Endothelial cell of umbilical vein (primary cell): ENCODE measurements at regions not wholly inside any gene's neighbourhood (a gene's known extent, or its start where the extent isn't known, plus 50 kb on each side); places are given as distances from the start of the nearest gene placed in this dataset.

Experiments
- CTCF ChIP-seq, 2 donors: IDR thresholded peaks; 1 replicate in 1 of 2; 2 replicates in 1 of 2; pipeline ENCODE4 v1.5.1; 2011; ENCODE audit warnings: low read length in 2 of 2, mild to moderate bottlenecking in 2 of 2, moderate library complexity in 2 of 2, control low read depth in 1 of 2, inconsistent platforms in 1 of 2, low read depth in 1 of 2; ENCODE audit not compliant: insufficient read depth in 1 of 2; ENCODE audit errors: extremely low read depth in 1 of 2
- EZH2 ChIP-seq: IDR thresholded peaks from 2 replicates; pipeline ENCODE4 v1.6.1; 2012; ENCODE audit warnings: borderline replicate concordance, low read depth, mild to moderate bottlenecking, moderate library complexity, low read length, inconsistent platforms; ENCODE audit not compliant: severe bottlenecking
- FOS ChIP-seq: IDR thresholded peaks from 2 replicates; pipeline ENCODE4 v1.6.1; 2011; ENCODE audit warnings: mild to moderate bottlenecking, low read length, moderate library complexity, borderline replicate concordance; ENCODE audit not compliant: insufficient read depth
- GATA2 ChIP-seq: IDR thresholded peaks from 2 replicates; pipeline ENCODE4 v1.7.0; 2011; ENCODE audit warnings: low read depth, mild to moderate bottlenecking, moderate library complexity, mixed read lengths, low read length; ENCODE audit not compliant: insufficient read length, insufficient read depth
- JUN ChIP-seq: IDR thresholded peaks from 2 replicates; pipeline ENCODE4 v1.6.1; 2011; ENCODE audit warnings: borderline replicate concordance, low read depth; ENCODE audit not compliant: insufficient read length, insufficient read depth
- MAX ChIP-seq: IDR thresholded peaks from 2 replicates; pipeline ENCODE4 v1.6.1; 2011; ENCODE audit not compliant: insufficient read depth, insufficient read length
- MYC ChIP-seq: IDR thresholded peaks from one replicate; pipeline ENCODE4 v1.6.1; 2011; ENCODE audit warnings: mild to moderate bottlenecking, low read depth, low read length
- POLR2A ChIP-seq: IDR thresholded peaks from 2 replicates; pipeline ENCODE4 v1.6.1; 2012; ENCODE audit warnings: low read depth, mild to moderate bottlenecking, control low read depth, low read length
- POLR2AphosphoS5 ChIP-seq: IDR thresholded peaks from 2 replicates; pipeline ENCODE4 v1.6.1; 2012; ENCODE audit warnings: low read depth, mild to moderate bottlenecking, control low read depth, low read length, moderate library complexity; ENCODE audit not compliant: insufficient read depth

- TF ChIP-seq CTCF (IDR thresholded peaks at IDR 0.05; ENCODE audit: extremely low read depth in 1 of 2, insufficient read depth in 1 of 2, low read depth in 1 of 2, low read length in 2 of 2) (no peak), JUN (no peak), GATA2 (no peak), POLR2AphosphoS5 (no peak), MAX (no peak), POLR2A (no peak), MYC (no peak), EZH2 (no peak), FOS (no peak)
Observed at GRCh38 chr18:51789871-51790270, 550.1 kb upstream of the DCC start.
